Body of pancreas (tissue), 4 donors: ENCODE measurements at regions not wholly inside any gene's neighbourhood (a gene's known extent, or its start where the extent isn't known, plus 50 kb on each side); places are given as distances from the start of the nearest gene placed in this dataset.

Experiments used
- ATAC-seq: fragments of 150-250 bp; one replicate; pipeline ENCODE4 v1.9.1; 2016
- DNase-seq, 4 donors: peaks; one replicate each; pipeline ENCODE4 v3.0.0-alpha.2; 2019
- H3K27ac ChIP-seq, 4 donors: fragments of 200-600 bp; sonication (generic); 1 replicate in 3 of 4; 2 replicates in 1 of 4; pipeline versions ENCODE4 v1.5.1 to v1.6.1; 2016 to 2019; ENCODE audit warnings: mild to moderate bottlenecking in 1 of 4, mixed read lengths in 1 of 4, moderate library complexity in 1 of 4
- H3K27me3 ChIP-seq, 2 donors: fragments of 200-600 bp; sonication (generic); one replicate each; pipeline ENCODE4 v1.6.0; 2016; ENCODE audit warnings: mild to moderate bottlenecking in 1 of 2
- H3K36me3 ChIP-seq, 2 donors: fragments of 200-600 bp; sonication (generic); replicated peaks in 1 of 2; 2 replicates each; pipeline ENCODE4 v1.5.1; 2016; ENCODE audit warnings: low read depth in 2 of 2; ENCODE audit not compliant: insufficient read depth in 1 of 2
- H3K4me1 ChIP-seq: fragments of 200-600 bp; sonication (generic); one replicate; pipeline ENCODE4 v1.6.0; 2016
- H3K4me3 ChIP-seq, 2 donors: fragments of 200-600 bp; sonication (generic); 1 replicate in 1 of 2; 2 replicates in 1 of 2; pipeline ENCODE4 v1.5.1; 2016 to 2019
- H3K9me3 ChIP-seq, 3 donors: fragments of 200-600 bp; sonication (generic); 1 replicate in 2 of 3; 2 replicates in 1 of 3; pipeline ENCODE4 v1.5.1; 2016
- CTCF ChIP-seq, 7 experiments: fragments of 450-650 bp in 4 of 7; fragments of 200-600 bp in 3 of 7; sonication (generic) in 3 of 7; IDR thresholded peaks; one replicate each; pipeline ENCODE4 v1.5.1; 2016 to 2019; ENCODE audit warnings: antibody characterized with exemption in 7 of 7
- POLR2A ChIP-seq, 3 donors: fragments of 450-650 bp; IDR thresholded peaks; one replicate each; pipeline ENCODE4 v1.6.1; 2016; ENCODE audit warnings: antibody characterized with exemption in 3 of 3, mild to moderate bottlenecking in 2 of 3
- WGBS, 2 donors: methylation state at CpG; one replicate each; pipeline ENCODE4 v1.1.5; 2017; 5-methylcytosine and 5-hydroxymethylcytosine counted together
- intact Hi-C: fragments of 100-400 bp; cut with DNase I; formaldehyde crosslinking; loops from one replicate; pipeline ENCODE4 v1.15.1; 2023

- H3K27ac ChIP-seq = no peak overlapping the region
- no peaks in the 10 kb centered on the region for H3K27me3 ChIP-seq
- H3K9me3 ChIP-seq = no peaks in the 10 kb centered on the region
- no peak for ATAC-seq
- H3K4me3 ChIP-seq = no peak overlapping the region
- WGBS, 2 donors = 73 to 81% methylated on average over 5 of the region's 5 CpGs
- H3K4me1 ChIP-seq = peaks cover 16% of the 10 kb centered on the region
- no peak for TF ChIP-seq CTCF (IDR thresholded peaks at IDR 0.05)
- no peak for TF ChIP-seq POLR2A (IDR thresholded peaks at IDR 0.05)
- H3K36me3 ChIP-seq = no peaks in the 10 kb centered on the region
- intact Hi-C loops = no loop called here
- no peak for DNase-seq
Measured at GRCh38 chr12:92221656-92222315, 76.1 kb upstream of the BTG1 start.

- peak in 1 of 4 donors; percentile 13 for DNase-seq
- H3K27me3 ChIP-seq = no peaks in the 10 kb centered on the region
Measured at GRCh38 chr12:92218394-92219077, 72.9 kb upstream of the BTG1 start.

GRCh38 chr12:92216092-92216491, 70.4 kb upstream of the BTG1 start:
- no peak for TF ChIP-seq CTCF (IDR thresholded peaks at IDR 0.05)
- TF ChIP-seq POLR2A (IDR thresholded peaks at IDR 0.05) = no peak
- WGBS, 2 donors = 14 to 22% methylated on average over 1 of the region's 1 CpG
- no peaks in the 10 kb centered on the region for H3K9me3 ChIP-seq
- intact Hi-C loops = no loop called here
- DNase-seq (no peak), ATAC-seq (no peak)
- H3K4me3 ChIP-seq = no peak overlapping the region
- no peak overlapping the region for H3K27ac ChIP-seq
- H3K36me3 ChIP-seq = no peaks in the 10 kb centered on the region
- H3K4me1 ChIP-seq = no peaks in the 10 kb centered on the region
- no peaks in the 10 kb centered on the region for H3K27me3 ChIP-seq

More at GRCh38 chr12:92218394-92219077, 72.9 kb upstream of the BTG1 start:
- no peaks in the 10 kb centered on the region for H3K36me3 ChIP-seq
- no peaks in the 10 kb centered on the region for H3K9me3 ChIP-seq
- peak overlapping the region in 1 of 4 donors; percentile 32 for H3K27ac ChIP-seq
- 81 to 95% methylated on average over 3 of the region's 3 CpGs for WGBS, 2 donors
- intact Hi-C loops = no loop called here
- TF ChIP-seq POLR2A (IDR thresholded peaks at IDR 0.05) (no peak), CTCF (IDR thresholded peaks at IDR 0.05) (no peak)
- no peak overlapping the region for H3K4me3 ChIP-seq
- ATAC-seq = no peak
- no peaks in the 10 kb centered on the region for H3K4me1 ChIP-seq

GRCh38 chr12:92215358-92215757, 69.7 kb upstream of the BTG1 start:
- Histone ChIP-seq H3K36me3 (no peaks in the 10 kb centered on the region), H3K9me3 (no peaks in the 10 kb centered on the region), H3K27me3 (no peaks in the 10 kb centered on the region), H3K4me1 (no peaks in the 10 kb centered on the region), H3K4me3 (no peak overlapping the region), H3K27ac (no peak overlapping the region)
- 95 to 97% methylated on average over 5 of the region's 5 CpGs for WGBS, 2 donors
- no peak for ATAC-seq
- no peak for DNase-seq
- intact Hi-C loops = no loop called here
- TF ChIP-seq CTCF (IDR thresholded peaks at IDR 0.05) = no peak
- TF ChIP-seq POLR2A (IDR thresholded peaks at IDR 0.05) = no peak

- TF ChIP-seq POLR2A (IDR thresholded peaks at IDR 0.05) (no peak), CTCF (IDR thresholded peaks at IDR 0.05) (no peak)
- H3K27me3 ChIP-seq = no peaks in the 10 kb centered on the region
- H3K4me3 ChIP-seq = no peak overlapping the region
- intact Hi-C loops = no loop called here
- DNase-seq = no peak
- WGBS, 2 donors = 65 to 82% methylated on average over 2 of the region's 2 CpGs
- ATAC-seq = no peak
- H3K4me1 ChIP-seq = no peaks in the 10 kb centered on the region
- H3K27ac ChIP-seq = no peak overlapping the region
- H3K9me3 ChIP-seq = no peaks in the 10 kb centered on the region
- H3K36me3 ChIP-seq = no peaks in the 10 kb centered on the region
Measured at GRCh38 chr12:92213166-92213565, 67.5 kb upstream of the BTG1 start.
